ENCODE measurements at regions not wholly inside any gene's neighbourhood (a gene's known extent, or its start where the extent isn't known, plus 50 kb on each side); places are given as distances from the start of the nearest gene placed in this dataset.
A peak's percentile ranks its signal among the peaks of the same experiment; 100 is the strongest.
"Not testable (repeated sequence)": the region's sequence is repeated elsewhere in the genome, so short reads cannot be mapped to it uniquely, and the experiment has no call there.

DNA sequence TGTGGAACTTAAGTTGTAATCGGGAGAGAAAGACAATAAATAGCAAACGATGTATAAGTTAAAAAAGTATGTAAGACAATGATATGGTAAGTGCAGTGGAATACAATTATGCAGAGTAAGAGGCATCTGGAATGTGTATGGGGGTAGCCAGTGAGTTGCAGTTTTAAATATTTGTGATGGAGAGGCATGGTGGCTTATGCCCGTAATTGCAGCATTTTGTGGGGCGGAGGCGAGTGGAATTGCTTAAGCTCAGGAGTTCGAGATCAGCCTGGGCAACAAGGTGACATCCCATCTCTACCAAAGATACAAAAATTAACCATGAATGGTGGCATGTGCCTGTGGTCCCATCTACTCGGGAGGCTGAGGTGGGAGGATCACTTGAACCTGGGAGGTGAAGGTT lies 52.5 kb upstream of the WDFY3 start:
- DNase-seq (ENCODE audit: low spot score) = no peak

- DNase-seq (ENCODE audit: low spot score) = no peak
Measured at GRCh38 chr4:85019411-85019810, 52.9 kb upstream of the WDFY3 start.

DNA sequence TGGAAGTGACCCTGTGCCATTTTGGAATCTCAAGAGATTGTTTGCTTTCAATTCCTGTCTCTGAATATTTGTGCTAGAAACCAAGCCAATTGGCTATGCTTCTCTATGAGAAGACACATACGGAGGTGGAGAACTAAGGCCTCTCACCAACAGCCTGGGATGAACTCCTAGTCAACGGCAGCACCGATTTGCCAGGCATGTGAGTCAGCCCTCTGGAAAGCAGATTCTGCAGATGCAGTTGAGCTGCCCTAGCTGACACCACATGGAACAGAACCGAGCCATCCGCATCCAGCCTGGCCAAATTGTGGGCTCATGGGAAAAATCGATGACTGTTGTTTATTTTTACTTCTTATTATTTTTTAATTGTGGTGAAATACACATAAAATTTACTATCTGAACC lies 58.2 kb upstream of the WDFY3 start:
- no peak for DNase-seq (ENCODE audit: low spot score)

DNA sequence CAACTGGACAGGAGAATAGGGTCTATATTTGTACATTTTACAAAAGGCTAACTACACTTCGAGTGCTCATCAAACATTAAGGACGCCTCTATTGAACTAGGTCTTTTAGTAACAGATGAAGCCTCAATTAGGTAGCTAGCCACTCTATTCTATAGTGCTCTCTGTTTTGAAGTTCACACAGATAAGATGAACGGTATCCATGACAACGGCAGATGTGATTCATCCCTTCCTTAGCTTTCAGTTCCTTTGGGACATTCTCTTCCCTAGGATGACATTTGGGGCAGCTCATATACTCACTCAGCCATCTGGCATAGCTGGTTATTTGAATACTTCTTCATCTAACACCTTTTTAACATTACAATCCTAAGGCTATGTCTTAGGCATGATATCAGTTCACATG lies 62.4 kb upstream of the WDFY3 start:
- DNase-seq (ENCODE audit: low spot score) = no peak

DNA sequence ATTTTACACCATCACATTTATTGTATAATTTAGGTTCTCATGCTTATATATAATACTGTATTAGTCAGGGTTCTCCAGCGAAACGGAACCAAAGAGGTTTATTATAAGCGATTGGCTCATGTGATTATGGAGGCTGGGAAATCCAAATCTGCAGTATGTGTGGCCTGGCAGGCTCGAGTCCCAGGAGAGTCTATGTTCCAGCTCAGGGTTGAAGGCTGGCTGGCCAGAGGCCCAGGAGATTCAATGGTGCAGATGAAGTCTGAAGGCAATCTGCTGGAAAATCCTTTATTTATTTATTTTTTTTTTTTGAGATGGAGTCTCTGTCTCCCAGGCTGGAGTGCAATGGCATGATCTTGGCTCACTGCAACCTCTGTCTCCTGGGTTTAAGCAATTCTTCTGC lies 63.0 kb upstream of the WDFY3 start:
- no peak for DNase-seq (ENCODE audit: low spot score)

GRCh38 chr4:85030156-85030555 lies 63.7 kb upstream of the WDFY3 start:
- DNase-seq (ENCODE audit: low spot score) = no peak

DNA sequence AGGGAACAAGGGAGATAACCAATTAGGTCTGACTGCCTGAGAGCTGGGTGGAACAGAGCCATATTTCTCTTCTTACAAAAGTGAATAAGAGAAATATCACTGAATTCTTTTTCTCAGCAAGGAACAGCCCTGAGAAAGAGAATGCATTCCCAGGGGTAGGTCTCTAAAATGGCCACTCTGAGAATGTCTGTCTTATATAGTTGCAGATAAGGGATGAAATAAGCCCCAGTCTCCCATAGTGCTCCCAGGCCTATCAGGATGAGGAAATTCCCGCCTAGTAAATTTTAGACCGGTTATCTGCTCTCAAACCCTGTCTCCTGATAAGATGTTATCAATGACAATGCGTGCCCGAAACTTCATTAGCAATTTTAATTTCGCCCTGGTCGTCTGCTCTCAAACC lies 67.3 kb upstream of the WDFY3 start:
- DNase-seq (ENCODE audit: low spot score) = not testable (repeated sequence)

GRCh38 chr4:85039526-85039925 lies 73.0 kb upstream of the WDFY3 start:
- no peak for DNase-seq (ENCODE audit: low spot score)

- not testable (repeated sequence) for DNase-seq (ENCODE audit: low spot score)
Measured at GRCh38 chr4:85043812-85044496, 77.5 kb upstream of the WDFY3 start.

DNA sequence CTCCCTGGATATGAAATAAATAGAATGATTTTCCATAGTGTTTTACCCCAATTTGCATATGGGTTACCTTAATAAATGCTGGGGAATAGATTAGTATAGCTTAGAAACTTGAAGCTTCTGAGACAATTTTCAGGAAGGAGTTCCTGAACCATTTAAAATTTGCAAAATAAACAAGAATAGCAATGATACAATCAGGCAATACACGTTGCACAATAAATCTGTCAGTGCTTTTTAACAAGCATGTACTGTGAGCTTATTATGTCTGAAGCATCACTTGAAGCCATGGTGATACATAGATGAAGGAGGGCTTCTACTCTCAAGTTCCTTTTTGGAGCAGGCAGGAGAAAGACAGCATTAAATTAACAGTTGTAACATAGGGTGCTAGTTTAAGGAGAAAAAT lies 84.2 kb upstream of the WDFY3 start:
- DNase-seq (ENCODE audit: low spot score) = no peak

DNA sequence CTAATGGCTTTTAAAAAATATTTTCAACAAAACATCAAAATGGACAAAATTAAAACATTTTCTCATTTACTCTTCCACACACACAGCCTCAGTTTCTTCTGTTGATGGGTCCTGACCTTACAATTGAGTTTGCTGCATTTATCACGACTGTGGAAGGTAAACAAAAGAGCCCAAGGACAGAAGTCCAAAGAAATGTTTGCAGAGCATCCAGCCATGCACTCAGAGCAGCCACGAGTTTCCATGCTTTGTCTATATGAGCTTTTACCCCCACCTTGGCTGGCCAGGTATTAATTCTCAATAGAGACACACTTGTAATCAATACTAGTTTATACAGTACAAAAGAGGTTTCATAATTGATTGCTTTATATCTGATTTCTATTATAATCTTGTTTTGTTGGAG lies 85.0 kb upstream of the WDFY3 start:
- DNase-seq (ENCODE audit: low spot score) = no peak

GRCh38 chr4:85054925-85055324 lies 88.4 kb upstream of the WDFY3 start:
- not testable (repeated sequence) for DNase-seq (ENCODE audit: low spot score)

GRCh38 chr4:85058551-85058950 lies 92.1 kb upstream of the WDFY3 start:
- DNase-seq (ENCODE audit: low spot score) = no peak

GRCh38 chr4:85061974-85062373 lies 95.5 kb upstream of the WDFY3 start:
- no peak for DNase-seq (ENCODE audit: low spot score)

GRCh38 chr4:85062466-85062865 lies 96.0 kb upstream of the WDFY3 start:
- no peak for DNase-seq (ENCODE audit: low spot score)

DNA sequence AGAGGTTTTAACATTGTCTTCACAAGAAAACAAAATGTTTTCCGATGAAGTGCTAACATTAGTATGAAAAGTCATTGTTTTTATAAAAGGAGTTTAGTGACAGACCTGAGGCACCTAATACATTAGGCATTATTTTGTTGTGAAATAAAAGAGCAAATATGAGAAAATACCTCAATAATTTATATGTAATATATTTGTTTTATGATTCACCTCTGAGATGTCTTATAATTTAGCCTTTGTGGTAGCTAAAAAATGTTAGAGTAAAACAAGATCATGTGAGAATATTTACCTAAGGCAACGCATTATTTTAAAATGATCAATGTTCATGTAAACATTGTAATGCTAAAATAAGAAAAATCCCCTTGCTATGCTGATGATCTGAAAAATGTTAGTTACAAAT lies 100.9 kb upstream of the WDFY3 start:
- DNase-seq (ENCODE audit: low spot score) = no peak

- no peak for DNase-seq (ENCODE audit: low spot score)
Measured at GRCh38 chr4:85078016-85078415, 111.5 kb upstream of the WDFY3 start.

- no peak for DNase-seq (ENCODE audit: low spot score)
Measured at GRCh38 chr4:85081196-85081595, 114.7 kb upstream of the WDFY3 start.

DNA sequence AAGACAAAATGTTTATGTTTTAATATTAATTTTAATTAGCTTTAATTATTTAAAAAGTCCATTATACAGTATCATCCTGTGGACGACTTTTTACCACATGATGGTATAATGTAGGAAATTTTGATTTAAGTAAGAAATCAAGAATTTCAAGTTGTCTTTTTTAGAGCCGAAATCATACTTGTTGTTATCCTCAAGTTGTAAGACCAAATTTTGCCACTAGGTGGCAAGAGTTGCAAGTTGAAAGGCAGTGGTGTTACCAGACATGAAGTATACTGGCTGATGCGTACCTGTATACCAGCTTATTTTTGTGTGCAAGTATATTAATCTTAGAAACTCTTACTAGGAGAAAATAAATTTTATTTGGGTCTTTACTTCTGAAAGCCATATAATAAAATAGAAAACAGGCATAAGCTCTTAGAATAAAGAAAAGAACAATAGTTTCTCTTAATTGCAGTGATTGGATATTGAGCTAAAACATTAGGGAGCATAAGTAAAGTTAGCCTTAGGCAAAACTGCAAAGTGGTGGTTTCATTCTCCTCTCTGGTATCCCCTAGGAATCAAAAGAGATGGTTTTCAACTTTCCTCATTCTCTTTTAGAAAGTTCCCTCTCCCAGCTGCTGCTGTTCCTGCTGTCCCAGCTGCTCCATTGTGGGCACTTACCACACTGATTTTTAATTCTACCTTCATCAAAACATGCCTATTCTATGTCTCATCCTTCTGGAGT lies 118.0 kb upstream of the WDFY3 start:
- peak; percentile 31 for DNase-seq (ENCODE audit: low spot score)

DNA sequence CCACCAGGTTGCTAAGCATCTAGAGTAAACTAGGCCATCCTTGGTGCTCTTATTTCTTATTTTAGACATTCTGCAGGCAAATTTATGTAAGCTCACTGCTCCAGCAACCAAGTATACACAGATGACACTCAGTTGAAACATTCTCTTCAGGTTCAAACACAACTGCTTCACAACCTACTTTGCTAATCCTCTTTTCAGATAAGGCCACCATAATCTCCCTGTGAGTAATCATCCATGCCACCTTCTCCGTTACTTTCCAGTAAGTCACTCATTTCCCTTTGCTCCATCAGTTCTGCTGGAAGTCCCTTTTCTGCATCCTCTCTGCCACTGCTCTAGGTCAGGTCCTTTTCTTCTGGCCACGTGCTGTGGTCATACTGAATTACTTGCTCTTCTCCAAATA lies 120.2 kb upstream of the WDFY3 start:
- DNase-seq (ENCODE audit: low spot score) = no peak

DNA sequence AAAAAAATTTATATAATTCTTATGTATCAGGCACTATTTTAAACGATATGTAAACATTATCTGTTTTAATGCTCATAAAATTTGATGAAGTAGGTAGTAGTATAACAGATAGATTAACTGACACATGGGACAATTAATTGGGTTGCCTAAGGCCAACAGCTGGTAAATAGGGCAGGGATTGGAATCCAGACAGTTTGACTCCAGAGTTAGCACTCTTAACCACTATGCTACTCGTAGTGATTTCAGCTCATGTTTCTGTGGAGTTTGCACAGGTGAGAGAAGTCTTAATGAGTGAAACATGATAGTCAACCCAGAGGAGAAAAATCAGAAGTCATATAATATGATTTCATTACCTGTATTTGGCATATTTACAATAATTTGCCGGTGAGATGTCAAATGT lies 126.0 kb upstream of the WDFY3 start:
- DNase-seq (ENCODE audit: low spot score) = no peak

DNA sequence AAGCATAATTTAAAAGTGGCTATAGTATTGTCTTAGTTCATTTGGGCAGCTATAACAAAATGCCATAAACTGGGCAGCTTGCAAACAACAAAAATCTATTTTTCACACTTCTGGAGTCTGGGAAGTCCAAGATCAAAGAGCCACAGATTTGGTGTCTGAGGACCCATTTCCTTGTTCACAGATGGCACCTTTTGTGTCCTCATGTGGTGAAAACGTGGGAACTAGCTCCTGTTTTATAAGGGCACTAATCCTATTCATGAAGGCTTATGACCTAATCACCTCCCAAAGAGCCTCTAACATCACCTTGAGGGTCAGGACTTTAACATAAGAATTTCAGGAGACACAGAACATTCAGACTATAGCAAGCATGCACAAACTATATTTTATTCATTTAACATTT lies 126.5 kb upstream of the WDFY3 start:
- no peak for DNase-seq (ENCODE audit: low spot score)

DNA sequence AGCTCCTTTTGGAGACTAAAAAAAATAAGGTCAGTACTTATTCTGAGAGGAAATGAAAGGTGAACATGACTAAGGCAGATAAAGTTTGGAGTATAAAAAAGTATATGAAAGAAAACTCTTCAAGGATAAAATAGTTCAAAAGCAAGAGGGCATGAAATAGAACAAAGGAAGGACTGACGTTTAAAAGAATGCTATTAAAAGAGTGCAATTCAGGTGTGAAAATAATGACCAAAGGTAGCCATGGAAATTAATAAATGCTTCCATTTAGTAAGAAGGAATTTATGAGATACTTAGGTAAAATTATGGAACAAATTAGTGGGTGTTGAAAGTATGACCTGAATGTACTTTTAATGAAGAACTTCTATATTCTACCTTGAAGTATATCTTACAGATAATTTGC lies 128.2 kb upstream of the WDFY3 start:
- DNase-seq (ENCODE audit: low spot score) = no peak

DNA sequence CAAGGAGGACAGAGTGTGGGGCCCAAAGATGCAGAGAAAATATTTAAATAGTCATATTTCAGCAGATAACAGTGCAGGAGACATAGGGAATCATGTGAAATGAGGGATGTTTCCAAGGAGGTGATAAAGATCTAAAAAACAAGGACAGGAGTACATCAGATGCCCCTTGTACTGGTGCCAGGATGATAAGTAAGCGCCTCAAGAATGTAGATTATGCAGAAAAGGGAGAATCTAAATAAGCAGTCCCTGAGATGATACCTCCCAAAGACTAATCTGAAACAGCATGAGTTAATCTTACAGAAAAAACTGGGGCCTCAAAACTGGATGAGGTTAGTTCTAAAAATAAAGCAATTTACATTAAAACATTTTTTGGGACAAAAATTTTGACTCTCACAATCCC lies 136.1 kb upstream of the WDFY3 start:
- DNase-seq (ENCODE audit: low spot score) = no peak
